ENCODE measurements at regions not wholly inside any gene's neighbourhood (a gene's known extent, or its start where the extent isn't known, plus 50 kb on each side); places are given as distances from the start of the nearest gene placed in this dataset.

DNA sequence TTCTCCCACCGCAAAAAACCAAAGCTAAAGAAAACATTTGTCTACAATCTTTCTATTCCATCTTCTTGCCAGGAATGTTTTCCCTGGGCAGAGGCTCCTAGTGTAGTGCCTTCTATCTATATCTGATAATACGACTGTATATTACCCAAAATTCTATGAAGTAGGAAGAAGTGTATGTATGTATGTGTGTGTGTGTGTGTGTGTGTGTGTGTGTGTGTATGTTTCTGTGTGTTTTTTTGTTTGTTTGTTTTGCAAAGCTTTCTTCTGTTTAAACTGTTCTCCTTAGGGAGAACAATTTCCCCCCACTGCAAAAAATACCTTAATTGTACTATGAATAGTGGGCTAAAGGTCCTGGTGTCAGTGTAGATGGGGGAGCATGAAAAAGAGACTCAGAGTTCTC, 312.6 kb upstream of the CITED2 start:
- TF ChIP-seq, protein P1, sequence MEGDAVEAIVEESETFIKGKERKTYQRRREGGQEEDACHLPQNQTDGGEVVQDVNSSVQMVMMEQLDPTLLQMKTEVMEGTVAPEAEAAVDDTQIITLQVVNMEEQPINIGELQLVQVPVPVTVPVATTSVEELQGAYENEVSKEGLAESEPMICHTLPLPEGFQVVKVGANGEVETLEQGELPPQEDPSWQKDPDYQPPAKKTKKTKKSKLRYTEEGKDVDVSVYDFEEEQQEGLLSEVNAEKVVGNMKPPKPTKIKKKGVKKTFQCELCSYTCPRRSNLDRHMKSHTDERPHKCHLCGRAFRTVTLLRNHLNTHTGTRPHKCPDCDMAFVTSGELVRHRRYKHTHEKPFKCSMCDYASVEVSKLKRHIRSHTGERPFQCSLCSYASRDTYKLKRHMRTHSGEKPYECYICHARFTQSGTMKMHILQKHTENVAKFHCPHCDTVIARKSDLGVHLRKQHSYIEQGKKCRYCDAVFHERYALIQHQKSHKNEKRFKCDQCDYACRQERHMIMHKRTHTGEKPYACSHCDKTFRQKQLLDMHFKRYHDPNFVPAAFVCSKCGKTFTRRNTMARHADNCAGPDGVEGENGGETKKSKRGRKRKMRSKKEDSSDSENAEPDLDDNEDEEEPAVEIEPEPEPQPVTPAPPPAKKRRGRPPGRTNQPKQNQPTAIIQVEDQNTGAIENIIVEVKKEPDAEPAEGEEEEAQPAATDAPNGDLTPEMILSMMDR (IDR thresholded peaks at IDR 0.05; ENCODE audit: poor library complexity), result no peak
- TF ChIP-seq EZH2phosphoT487 (IDR thresholded peaks at IDR 0.05; ENCODE audit: low read depth, severe bottlenecking, unreplicated experiment), result no peak

Measured in hepatocyte (in vitro differentiated cells).